ENCODE measurements at regions not wholly inside any gene's neighbourhood (a gene's known extent, or its start where the extent isn't known, plus 50 kb on each side); places are given as distances from the start of the nearest gene placed in this dataset.

DNA sequence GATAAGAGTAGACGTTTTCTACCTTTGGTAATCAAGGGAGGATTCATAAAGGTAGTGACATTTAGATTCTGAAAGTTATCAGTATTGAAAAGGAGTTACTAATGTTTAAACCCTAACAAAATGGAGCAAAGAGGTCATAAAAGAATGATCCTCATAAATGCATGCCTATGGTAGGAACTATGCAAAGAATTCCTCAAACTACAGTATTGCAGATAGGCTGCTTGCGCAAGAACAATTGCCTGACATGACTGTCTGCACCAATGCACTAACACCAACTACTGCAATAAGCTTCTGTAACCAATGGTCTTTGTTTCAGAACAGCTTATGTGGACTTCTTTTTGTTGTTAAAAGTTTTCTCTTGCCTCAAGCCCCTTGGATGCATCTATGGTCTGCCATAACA is 597.3 kb upstream of the ADGRL4 start:
- Histone ChIP-seq H3K27ac (no peak overlapping the region), H3K9me3 (peaks cover 0 to 5% of the 10 kb centered on the region in 2 donors), H3K36me3 (no peaks in the 10 kb centered on the region), H3K4me1 (no peaks in the 10 kb centered on the region), H3K4me3 (no peak overlapping the region), H3K27me3 (no peaks in the 10 kb centered on the region)
- intact Hi-C loops (cut with DNase I; ENCODE audit: low total_unique reads): no loop called here
- TF ChIP-seq POLR2AphosphoS5 (IDR thresholded peaks at IDR 0.05): no peak
- TF ChIP-seq, protein P1, sequence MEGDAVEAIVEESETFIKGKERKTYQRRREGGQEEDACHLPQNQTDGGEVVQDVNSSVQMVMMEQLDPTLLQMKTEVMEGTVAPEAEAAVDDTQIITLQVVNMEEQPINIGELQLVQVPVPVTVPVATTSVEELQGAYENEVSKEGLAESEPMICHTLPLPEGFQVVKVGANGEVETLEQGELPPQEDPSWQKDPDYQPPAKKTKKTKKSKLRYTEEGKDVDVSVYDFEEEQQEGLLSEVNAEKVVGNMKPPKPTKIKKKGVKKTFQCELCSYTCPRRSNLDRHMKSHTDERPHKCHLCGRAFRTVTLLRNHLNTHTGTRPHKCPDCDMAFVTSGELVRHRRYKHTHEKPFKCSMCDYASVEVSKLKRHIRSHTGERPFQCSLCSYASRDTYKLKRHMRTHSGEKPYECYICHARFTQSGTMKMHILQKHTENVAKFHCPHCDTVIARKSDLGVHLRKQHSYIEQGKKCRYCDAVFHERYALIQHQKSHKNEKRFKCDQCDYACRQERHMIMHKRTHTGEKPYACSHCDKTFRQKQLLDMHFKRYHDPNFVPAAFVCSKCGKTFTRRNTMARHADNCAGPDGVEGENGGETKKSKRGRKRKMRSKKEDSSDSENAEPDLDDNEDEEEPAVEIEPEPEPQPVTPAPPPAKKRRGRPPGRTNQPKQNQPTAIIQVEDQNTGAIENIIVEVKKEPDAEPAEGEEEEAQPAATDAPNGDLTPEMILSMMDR (IDR thresholded peaks at IDR 0.05): no peak
- TF ChIP-seq POLR2A (IDR thresholded peaks at IDR 0.05): no peak
- DNase-seq (ENCODE audit: low spot score in 2 of 2): no peak

DNA sequence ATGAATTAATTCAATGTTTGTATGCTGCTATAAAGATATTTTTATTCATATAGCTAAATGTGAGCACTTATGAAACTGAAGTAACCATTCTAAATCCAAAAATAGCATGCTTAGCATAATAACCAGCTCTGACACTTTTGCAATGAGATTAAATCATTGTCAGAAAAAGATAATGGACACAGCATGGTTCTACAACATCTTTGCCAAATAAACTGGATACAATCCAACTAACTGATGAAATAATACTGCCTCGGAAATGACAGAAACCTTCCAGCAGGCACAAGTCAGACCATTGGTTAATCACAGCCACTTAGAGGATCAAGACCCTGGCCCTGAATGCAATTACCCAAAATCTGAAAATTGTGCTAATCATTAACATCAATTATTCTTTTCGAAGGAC is 592.7 kb upstream of the ADGRL4 start:
- Histone ChIP-seq H3K27me3 (no peaks in the 10 kb centered on the region), H3K9me3 (peaks cover 0 to 5% of the 10 kb centered on the region in 2 donors), H3K27ac (no peak overlapping the region), H3K36me3 (no peaks in the 10 kb centered on the region), H3K4me3 (no peak overlapping the region), H3K4me1 (no peaks in the 10 kb centered on the region)
- DNase-seq (ENCODE audit: low spot score in 2 of 2): no peak
- intact Hi-C loops (cut with DNase I; ENCODE audit: low total_unique reads): no loop called here
- TF ChIP-seq, protein P1 (IDR thresholded peaks at IDR 0.05): no peak
- TF ChIP-seq POLR2A (IDR thresholded peaks at IDR 0.05) (no peak), POLR2AphosphoS5 (IDR thresholded peaks at IDR 0.05) (no peak)

DNA sequence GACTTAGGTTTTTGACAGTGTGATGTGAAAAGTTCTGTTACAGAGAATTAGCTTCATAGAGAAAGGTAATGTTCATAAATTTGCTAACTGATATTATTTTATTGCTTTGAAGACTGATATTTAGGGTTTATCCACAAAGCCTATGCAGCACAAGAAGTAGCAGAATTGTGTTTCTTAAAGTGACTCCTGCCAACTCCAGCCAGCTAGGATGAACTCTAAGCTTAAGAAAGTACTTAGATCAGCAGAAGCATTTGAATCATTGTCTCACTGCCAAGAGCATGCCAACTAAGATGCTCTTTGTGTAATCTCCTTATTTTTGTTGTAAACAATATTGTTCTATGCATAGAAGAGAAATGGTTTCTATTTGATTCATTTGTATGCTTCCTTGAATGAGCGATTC is 589.4 kb upstream of the ADGRL4 start:
- intact Hi-C loops (cut with DNase I; ENCODE audit: low total_unique reads): no loop called here
- H3K27ac ChIP-seq: no peak overlapping the region

DNA sequence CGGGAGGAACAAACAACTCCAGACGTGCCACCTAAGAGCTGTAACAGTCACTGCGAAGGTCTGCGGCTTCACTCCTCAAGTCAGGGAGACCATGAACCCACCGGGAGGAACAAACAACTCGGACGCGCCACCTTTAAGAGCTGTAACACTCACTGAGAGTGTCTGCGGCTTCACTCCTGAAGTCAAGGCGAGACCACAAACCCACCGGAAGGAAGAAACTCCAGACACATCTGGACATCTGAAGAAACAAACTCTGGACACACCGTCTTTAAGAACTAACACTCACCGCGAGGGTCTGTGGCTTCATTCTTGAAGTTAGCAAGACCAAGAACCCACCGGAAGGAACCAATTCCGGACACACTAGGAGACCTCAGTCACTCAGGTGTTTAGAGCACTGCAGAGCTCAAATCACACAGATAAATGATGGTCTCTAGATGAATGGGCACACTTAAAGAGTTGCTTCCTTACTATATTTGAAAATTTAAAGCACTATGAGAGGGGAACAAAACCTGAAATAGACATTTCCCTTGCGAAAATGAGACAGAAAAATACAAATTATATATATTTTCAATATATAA is 587.7 kb upstream of the ADGRL4 start:
- DNase-seq (ENCODE audit: low spot score in 2 of 2): no peak
- no peaks in the 10 kb centered on the region for H3K36me3 ChIP-seq
- no peaks in the 10 kb centered on the region for H3K27me3 ChIP-seq
- H3K27ac ChIP-seq: no peak overlapping the region
- intact Hi-C loops (cut with DNase I; ENCODE audit: low total_unique reads): no loop called here
- H3K4me3 ChIP-seq: no peak overlapping the region
- H3K4me1 ChIP-seq: no peaks in the 10 kb centered on the region
- no peak for TF ChIP-seq POLR2A (IDR thresholded peaks at IDR 0.05)
- TF ChIP-seq, protein P1 (IDR thresholded peaks at IDR 0.05): no peak
- no peak for TF ChIP-seq POLR2AphosphoS5 (IDR thresholded peaks at IDR 0.05)
- no peaks in the 10 kb centered on the region for H3K9me3 ChIP-seq

More for the DNA sequence above, 589.4 kb upstream of the ADGRL4 start:
- no peak for DNase-seq (ENCODE audit: low spot score in 2 of 2)
- TF ChIP-seq POLR2A (IDR thresholded peaks at IDR 0.05) (no peak), POLR2AphosphoS5 (IDR thresholded peaks at IDR 0.05) (no peak)
- TF ChIP-seq, protein P1 (IDR thresholded peaks at IDR 0.05): no peak
- no peaks in the 10 kb centered on the region for H3K36me3 ChIP-seq
- H3K4me3 ChIP-seq: no peak overlapping the region
- no peaks in the 10 kb centered on the region for H3K4me1 ChIP-seq
- peaks cover 0 to 5% of the 10 kb centered on the region in 2 donors for H3K9me3 ChIP-seq
- no peaks in the 10 kb centered on the region for H3K27me3 ChIP-seq

DNA sequence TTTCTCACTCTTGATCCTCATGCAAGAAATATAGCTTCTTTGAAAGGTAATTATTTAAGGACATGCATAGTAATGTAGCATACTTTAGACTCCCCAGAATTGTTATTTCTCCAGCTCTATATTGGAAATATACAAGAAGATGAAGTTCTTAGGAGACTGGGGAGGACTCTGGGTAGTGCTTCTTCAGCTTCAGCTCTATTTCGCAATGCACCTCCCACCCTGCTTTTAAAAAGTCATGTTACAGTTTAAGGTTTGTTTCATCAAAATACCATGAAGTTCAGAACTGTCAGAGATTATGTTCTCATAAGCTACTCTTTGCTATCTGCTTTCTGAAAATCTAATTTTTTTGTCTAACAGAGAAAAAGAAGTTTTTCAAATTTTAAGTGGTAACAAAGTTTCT is 586.2 kb upstream of the ADGRL4 start:
- Histone ChIP-seq H3K36me3 (no peaks in the 10 kb centered on the region), H3K27me3 (no peaks in the 10 kb centered on the region), H3K4me3 (no peak overlapping the region), H3K27ac (no peak overlapping the region), H3K4me1 (no peaks in the 10 kb centered on the region), H3K9me3 (no peaks in the 10 kb centered on the region)
- DNase-seq (ENCODE audit: low spot score in 2 of 2): no peak
- no peak for TF ChIP-seq POLR2AphosphoS5 (IDR thresholded peaks at IDR 0.05)
- TF ChIP-seq, protein P1 (IDR thresholded peaks at IDR 0.05): no peak
- no peak for TF ChIP-seq POLR2A (IDR thresholded peaks at IDR 0.05)
- intact Hi-C loops (cut with DNase I; ENCODE audit: low total_unique reads): no loop called here

Data from breast epithelium (tissue), 4 donors.